HG02973 (cell line): ENCODE measurements at regions not wholly inside any gene's neighbourhood (a gene's known extent, or its start where the extent isn't known, plus 50 kb on each side); places are given as distances from the start of the nearest gene placed in this dataset.

Experiments
- ATAC-seq: cut with Tn5 transposase; IDR thresholded peaks from one replicate; pipeline ENCODE4 v1.9.1; 2021; ENCODE audit warnings: moderate library complexity; ENCODE audit not compliant: unreplicated experiment

DNA sequence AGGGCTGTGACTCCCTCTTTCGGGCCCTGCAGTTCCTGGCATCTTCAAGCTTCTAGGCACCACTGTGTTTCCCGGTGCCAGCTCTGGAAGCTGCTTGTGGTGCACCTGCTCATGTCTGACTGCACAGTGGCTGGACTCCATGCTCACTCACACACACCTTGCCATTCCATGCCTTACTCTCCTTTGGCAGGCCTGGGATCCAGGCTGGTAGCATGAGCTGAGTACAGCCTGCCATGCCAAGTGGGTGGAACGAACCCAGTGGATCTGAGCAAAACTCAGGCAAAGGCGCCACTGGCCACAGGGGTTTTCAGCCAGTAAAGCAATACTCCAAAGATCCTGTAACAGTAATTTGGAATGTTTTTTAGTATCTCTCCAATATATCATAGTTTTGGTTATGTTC is 902.7 kb upstream of the USP15 start:
- no peak for ATAC-seq

DNA sequence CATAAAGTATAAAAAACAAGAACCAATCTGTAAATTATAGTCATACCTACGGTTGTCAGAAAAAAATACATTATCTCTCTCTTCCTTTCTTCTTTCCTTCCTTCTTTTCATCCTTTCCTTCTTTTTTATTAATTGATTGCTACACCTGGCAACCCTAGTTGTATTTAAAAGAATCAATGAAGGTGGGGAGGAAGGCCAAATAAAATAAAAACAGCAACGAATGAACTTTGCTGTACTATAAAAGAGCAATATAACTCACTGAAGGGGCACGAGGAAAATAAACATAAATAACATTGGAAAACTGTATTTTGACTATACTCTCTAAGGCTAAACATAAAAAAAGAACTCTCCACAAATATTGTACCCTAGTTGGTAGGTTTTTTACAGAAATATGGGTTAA is 898.2 kb upstream of the USP15 start:
- no peak for ATAC-seq

DNA sequence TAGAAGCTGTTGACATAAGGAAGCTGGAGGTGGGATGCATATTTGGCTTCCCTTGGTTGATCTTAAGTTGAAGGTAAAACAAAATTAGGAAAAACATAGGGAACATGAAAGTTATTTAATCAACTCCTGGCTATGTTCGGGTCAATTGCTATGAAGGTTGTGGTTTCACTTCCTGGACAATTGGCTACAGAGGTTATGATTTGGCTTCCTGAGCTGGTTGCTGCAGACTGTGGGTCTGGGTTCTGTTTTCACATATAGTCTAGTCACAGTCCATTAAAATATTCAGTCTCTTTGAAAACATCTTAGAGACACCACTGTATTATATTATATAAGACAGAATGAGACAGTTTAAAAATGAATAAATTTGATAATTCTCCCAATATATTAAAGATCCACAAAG is 895.2 kb upstream of the USP15 start:
- ATAC-seq = no peak

DNA sequence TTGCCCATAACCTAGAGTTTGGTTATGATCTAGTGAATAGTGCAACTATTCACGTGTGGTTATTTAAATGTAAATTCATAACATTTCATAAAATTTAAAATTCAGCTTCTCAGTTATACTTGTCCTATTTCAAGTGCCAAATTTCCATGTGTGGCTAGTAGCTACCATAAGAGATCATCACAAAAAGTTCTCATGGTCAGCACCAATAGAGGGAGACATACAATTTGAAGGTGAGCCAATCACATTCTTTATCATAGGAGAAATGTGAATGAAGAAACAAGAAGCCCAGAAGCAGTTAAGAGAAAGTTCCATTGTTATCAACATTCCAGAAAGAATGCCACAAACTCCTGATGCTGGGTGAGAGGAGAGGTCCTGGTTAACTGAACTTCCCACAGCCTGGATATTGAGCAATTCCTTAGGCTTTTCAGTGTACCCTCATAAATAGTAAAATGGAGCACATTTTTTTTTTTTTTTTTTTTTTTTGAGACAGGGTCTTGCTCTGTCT is 892.9 kb upstream of the USP15 start:
- no peak for ATAC-seq

DNA sequence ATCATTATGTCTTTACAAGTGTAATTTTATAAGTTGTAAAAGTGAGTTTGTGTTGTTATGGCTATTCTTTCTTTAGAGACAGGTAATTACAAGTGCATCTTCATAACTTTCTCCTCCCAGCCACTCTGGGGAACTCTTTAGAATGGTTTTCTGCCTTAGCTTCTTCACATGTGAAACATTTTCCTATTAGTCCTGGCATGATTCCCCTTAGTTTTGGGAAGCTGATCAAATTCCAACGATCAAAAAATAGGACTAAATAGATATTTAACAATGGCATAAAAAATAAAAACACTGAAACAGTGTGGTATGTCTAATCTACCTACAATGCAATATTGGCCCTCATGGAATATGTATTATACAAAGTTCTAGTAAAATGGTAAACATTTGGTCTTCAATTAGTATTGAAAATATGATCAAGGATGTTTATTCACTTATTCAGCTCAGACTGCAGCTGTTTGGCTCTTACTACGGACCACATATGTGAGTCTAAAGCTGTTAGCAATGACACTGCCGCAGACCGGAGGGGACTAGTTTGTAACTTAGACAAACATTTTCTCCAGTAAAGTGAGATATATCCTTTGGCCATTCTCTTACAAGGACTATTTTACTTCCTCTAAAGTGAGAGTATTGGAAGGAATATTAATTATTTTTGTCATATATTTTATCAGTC is 890.8 kb upstream of the USP15 start:
- ATAC-seq = no peak

DNA sequence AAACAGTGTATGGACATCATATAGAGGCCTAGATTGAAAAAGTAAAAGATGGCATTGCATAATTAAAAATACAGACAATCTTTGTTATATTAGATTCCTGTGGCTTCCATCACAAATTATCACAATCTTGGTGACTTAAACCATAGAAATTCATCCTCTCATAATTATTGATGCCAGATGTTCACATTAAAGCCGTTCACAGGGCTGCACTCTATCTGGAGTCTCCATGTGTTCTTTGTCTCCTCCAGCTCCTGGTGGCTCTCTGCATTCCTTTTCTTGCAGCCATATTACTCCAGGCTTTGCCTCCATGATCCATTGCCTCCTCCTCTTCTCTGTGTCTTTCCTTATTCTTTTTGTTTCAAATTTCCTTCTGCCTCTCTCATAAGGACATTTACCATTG is 875.7 kb upstream of the USP15 start:
- ATAC-seq = no peak

DNA sequence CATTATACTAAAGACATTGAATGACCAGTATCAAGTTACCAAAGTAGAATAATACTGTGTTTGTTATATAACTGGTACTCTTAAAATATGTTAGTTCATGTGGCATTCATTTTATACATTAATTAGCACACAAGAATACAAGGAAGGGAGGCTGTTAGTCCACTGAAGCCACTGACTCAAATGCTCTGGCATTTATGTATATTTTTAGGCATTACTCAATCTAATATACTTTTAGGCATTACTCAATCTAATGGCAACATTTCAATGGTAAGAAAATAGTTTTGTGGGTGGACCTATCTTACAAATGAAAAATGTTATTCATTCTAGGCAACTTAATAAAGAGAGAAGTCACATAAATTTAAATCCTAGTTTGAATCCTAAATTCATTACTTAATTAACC is 874.4 kb upstream of the USP15 start:
- ATAC-seq = no peak

DNA sequence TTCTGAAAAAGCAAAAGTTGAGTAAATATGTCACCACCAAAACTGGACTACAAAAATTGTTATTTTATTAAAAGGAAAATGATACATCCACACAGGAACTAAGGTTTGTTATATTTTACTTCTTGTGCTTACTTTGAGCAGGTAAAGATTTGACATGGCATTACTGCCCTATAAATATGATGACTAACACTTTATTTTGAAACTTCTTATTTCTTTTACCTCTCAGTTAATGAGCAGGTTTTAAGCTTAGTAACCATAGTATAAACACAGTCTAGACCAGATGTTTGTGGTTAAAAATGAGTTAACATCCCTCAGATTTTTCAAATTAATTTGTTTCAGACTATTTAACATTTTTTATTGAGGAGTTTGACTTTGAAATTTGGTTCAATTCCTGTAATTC is 862.5 kb upstream of the USP15 start:
- ATAC-seq = no peak

DNA sequence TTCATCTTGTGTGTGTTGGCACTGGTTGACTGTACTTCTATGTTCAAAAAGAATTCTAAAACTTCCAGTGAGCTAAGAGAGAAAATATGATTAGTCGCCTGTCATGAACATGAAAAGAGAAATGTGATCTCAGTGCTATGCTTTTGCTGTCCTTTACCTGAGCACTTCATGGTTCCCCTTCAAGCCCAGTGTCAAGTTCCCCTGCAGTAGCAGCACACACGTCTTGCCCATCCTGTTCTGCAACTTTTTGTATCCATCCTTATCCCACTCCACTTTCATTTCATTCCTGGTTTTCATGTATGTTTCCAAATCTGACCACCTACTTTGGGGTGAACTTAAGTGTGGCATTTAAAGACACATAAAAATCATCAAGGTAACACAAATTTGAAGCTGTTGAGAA is 848.0 kb upstream of the USP15 start:
- ATAC-seq = no peak

DNA sequence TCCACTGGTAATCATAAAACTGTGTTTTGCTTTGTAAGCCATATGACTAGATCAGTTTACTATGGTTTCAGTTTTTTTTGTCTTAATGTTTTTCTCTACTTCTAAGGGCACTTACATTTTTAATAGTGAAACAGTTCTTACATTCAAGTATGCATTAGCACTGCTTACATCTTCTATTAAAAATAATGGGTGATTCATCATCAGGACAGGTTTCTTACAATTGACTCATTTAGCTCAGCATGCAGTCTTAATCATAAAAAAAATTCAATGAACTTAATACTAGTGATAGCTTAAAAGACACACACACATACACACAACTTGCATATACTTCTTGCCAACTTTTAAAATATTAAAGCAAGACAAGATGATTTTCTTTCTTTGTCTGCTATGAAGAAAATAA is 845.7 kb upstream of the USP15 start:
- no peak for ATAC-seq

DNA sequence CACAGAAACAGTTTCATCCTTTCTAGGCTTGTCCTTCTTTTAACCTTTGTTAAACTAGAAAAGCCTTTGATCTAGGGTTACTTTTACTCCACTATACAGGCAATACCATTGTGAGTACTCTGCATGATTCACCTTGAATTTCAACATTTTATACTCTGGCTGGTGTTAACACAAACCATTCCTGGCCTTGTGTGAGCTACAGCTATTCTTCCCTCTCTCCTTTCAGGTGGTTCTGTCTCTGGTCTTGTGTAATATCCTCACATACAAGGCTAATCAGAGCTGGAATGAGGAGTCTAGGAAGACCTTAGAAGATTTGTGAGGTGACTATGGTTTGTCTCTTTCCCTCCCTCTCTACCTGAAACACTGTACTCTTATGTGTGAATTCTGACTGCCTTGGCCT is 837.4 kb upstream of the USP15 start:
- ATAC-seq = no peak

DNA sequence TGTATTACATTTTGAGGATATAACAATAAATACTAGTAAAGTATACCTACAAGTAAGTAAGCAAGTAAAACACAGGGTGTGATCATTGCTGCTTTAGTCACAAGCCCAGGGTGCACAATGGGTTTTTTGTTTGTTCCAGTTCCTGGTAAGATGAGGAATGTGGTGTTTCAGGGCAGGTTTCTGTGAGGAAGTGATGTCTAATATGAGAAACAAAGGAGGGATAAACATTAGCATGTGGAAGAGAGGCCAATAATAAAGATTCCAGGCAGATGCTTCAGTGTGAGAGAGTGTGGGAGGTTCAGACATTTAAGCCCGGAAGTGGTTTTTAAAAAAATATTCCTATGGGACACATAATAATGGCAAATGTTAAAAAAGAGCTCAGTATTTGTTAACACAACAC is 808.1 kb upstream of the USP15 start:
- ATAC-seq = no peak

DNA sequence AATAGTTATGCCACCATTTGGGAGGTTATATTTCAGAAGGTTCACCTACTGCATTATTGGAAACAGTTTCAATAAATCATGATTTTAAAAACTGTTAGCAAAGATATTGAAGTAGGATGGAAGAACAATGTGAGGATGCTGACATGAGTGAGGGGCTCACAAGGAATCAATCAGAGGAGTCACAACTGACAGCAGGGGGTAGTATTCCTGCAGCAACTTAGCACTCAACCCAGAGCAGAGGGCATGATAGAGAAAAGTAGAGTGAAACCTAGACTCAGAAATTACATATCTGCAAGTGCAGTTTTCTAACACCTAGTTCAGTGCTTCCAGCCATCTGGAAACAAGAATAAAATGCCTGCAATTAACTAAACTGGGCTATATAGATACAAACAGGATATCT is 772.5 kb upstream of the USP15 start:
- ATAC-seq = no peak

DNA sequence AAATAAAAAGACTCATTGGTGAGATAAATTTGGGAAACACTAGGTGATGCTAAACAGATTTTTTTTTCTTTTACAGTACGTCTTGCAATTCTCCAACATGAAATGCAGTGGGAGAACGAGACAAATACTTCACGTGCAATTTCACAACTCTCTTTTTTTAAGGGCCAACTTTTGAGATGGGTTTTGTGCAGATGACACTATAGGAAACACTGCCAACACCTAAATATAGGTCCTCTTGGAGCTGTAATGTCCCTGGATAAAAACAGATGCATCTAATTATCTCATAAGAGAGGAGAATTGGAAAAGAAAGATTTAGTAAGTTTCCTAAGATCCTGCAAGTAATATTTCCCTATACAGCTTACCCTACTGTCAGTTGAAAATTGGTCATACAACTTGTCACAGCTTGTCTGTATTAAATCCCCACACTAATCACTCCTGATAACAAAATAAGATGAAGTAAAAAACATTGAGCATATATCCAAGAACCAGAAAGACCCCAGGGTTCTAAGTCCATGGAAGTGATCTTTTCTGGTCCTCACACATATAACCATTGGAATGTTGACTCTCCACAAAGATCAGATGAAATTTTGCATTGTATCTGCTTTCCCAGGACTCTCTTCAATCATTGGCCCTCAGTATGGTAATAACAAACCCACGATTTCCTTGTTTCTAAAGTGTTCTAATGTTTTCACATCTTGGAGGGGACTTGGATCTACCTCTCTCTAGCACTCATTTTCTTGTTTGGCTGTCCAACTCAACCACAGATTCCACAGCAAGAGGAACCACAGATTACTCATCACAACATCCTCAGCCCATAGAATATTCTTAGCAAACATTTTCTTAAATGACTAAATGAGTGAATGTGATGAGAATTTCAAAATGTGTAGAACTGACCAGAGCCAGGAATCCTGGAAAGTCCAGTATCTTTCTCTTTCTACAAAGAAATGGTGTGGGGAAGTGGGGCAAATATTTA is 769.4 kb upstream of the USP15 start:
- ATAC-seq = no peak

DNA sequence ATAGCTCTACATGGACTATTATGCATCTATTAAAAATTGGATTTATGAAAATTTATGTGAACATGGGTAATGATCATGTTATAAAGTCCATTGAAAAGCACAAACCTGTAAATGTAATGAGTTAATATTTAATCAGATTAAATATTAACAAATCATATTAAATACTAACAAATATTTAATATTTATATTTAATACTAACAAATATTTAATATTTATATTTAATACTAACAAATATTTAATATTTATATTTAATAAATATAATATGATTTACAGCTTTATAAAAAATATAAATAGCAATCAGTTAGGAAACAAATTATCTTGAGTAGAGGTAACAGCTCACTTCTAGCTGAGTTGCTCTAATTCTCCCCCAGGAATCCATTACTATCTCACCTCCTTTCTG is 758.0 kb upstream of the USP15 start:
- ATAC-seq = no peak

DNA sequence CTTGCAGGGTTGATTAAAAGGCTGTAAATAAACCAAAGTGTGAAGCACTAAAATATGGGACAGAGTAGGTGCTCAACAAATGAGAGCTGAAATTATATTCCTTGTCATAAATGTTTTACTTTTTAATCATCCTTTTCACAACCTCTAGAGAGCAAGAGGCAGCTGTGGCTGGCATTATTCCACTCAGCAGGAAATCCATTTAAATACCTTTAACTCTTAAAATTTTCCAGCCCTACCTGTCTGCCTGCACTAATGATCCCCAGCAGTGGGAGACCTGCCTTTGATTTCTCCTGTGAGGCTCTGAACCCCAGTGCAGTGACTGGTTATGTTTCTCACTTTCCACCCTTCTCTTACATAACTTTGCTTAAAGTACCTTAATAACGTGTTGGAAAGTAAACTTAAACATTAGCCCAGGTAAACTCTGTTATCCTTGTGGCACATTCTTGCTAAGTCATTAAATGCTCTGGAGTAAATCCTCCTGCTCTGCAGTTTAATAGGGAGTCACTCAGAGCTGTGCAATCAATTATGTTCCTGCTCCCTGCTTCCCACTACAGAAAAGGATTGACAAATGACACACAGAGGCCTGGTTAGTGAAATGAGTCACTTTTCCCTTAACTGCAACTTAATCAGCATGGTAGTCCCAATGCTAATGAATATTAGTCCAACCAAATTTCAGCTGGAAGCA is 755.7 kb upstream of the USP15 start:
- ATAC-seq = no peak

DNA sequence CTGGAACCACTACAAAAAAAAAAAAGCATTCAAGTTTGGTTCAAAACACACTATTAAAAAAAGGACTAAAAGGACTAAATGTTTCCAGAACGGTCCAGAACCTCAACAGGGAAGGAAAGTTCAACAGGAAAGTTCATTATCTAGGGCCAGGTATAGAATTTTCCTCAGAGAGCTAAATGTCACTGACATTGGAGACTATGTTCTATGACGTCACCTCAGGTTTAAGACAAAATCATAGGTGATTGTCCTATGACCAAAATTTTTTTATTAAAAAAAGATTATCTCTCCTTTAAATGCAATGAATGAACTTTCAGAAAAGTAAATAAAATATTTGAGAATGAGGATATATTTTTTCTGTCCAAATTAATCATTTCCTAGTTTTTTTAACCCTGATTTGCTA is 746.7 kb upstream of the USP15 start:
- no peak for ATAC-seq

DNA sequence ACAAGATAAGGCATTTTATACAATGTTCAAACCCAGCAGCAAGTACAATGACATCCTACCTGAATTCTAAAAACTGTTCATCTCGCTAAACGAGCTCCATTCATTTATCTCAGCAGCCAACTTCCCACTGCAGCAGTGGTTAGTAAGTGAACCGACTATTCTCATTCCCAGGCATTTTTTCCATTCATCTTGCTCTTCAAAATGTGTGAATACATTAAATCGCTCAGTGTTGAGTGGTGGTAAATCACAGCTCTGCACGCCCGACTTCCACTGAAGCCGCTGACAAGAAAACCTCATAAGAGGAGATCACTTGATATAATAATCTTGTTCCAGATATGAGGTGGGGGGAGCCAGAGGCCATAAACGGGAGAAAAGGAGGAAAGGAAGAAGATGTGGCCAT is 746.2 kb upstream of the USP15 start:
- ATAC-seq = no peak

DNA sequence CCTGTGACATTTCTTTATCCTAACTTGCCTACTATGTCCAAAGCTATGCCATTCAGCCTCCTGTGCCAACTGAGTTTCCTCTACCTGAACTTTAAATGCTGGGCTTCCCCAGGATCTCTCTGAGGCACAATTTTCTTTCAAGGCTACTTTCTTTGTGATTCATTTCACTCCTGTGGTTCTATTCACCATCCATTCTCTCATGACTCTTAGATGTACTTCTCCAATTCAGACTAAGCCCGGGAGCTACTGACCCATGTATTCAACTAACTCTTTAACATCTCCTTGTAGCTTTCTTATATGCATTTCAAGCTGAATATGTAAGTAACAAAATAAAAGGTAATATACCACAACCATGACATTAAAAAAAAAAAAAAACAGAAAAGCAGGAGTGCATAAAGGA is 738.9 kb upstream of the USP15 start:
- no peak for ATAC-seq

DNA sequence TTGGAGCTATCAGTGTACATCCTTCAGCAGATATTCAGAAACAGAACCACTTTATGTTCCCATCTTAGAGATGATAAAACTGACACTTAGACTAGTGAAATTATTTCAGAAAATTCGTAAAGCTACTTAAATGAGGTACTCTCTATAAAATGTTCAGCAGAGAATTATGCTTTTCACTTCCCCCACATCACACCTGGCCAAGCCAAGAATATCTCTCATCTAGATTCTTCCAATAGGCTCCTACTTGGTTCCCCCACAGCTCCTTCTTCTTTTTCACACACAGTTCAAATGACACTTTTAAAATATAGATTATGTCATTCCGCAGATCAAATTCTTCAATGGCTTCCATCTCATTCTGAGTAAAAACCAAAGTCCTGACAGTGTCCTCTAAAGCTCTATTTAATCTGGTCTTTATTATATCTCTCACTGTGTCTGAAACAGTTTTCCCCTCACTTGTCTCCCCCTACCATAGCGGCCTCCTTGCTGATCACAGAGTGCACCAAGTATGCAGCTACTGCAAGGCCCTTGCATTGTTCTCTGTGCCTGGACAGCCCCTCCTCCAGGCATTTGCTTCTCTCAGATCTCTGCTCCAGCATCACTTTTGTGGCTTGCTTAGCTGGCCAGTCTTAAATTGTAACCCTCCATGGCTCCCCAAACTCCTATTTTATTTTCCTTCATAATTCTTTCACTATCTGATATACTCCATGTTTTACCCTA is 736.8 kb upstream of the USP15 start:
- ATAC-seq = no peak

DNA sequence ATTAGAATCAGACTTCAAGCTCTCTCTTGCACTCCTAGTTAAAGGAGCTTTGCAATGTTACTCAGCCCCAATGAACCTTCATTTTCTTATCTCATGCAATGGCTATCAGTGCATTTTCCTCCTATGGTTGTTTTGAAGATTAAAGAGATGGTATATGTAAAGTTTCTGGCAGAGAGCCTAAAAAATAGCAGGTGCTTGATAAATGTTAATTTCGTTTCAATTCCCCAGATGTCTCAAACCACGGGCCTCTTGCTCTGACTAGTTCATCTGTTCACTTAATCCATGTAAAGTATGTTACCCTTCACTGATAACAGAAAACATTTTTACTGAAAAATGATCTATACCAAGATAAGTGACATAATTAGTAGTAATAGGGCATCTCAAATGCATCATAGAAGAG is 735.4 kb upstream of the USP15 start:
- ATAC-seq = no peak
